ENCODE measurements at regions not wholly inside any gene's neighbourhood (a gene's known extent, or its start where the extent isn't known, plus 50 kb on each side); places are given as distances from the start of the nearest gene placed in this dataset.
"Not testable (repeated sequence)": the region's sequence is repeated elsewhere in the genome, so short reads cannot be mapped to it uniquely, and the experiment has no call there.

DNA sequence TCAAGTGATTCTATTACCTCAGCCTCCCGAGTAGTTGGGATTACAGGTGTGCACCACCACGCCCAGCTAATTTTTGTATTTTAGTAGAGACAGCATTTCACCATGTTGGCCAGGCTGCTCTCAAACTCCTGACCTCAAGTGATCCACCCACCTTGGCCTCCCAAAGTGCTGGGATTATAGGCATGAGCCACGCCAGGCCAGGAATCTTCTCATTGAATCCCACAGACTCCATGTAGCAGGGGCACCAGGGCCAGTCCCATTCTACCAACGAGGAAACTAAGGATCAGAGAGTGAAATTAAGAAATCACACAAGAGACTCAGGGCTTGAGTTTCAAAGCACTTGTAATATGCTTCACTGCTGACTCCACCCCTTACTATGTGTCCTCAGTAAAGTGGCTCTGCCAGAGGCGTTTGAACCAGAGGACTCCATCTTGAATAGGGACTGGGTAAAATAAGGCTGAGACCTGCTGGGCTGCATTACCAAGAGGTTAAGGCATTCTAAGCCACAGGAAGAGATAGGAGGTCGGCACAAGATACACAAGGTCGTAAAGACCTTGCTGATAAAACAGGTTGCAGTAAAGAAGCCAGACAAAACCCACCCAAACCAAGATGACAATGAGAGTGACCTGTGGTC is 285.8 kb upstream of the AMIGO2 start:
- TF ChIP-seq, protein P1, sequence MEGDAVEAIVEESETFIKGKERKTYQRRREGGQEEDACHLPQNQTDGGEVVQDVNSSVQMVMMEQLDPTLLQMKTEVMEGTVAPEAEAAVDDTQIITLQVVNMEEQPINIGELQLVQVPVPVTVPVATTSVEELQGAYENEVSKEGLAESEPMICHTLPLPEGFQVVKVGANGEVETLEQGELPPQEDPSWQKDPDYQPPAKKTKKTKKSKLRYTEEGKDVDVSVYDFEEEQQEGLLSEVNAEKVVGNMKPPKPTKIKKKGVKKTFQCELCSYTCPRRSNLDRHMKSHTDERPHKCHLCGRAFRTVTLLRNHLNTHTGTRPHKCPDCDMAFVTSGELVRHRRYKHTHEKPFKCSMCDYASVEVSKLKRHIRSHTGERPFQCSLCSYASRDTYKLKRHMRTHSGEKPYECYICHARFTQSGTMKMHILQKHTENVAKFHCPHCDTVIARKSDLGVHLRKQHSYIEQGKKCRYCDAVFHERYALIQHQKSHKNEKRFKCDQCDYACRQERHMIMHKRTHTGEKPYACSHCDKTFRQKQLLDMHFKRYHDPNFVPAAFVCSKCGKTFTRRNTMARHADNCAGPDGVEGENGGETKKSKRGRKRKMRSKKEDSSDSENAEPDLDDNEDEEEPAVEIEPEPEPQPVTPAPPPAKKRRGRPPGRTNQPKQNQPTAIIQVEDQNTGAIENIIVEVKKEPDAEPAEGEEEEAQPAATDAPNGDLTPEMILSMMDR (IDR thresholded peaks at IDR 0.05), result not testable (repeated sequence)
- TF ChIP-seq ZFX (IDR thresholded peaks at IDR 0.05; ENCODE audit: borderline replicate concordance), result not testable (repeated sequence)
